GM19463 (cell line): ENCODE measurements at regions not wholly inside any gene's neighbourhood (a gene's known extent, or its start where the extent isn't known, plus 50 kb on each side); places are given as distances from the start of the nearest gene placed in this dataset.

ENCODE experiments used
- ATAC-seq: cut with Tn5 transposase; IDR thresholded peaks from one replicate; pipeline ENCODE4 v1.9.1; 2021; ENCODE audit warnings: mild to moderate bottlenecking, moderate library complexity; ENCODE audit not compliant: unreplicated experiment

DNA sequence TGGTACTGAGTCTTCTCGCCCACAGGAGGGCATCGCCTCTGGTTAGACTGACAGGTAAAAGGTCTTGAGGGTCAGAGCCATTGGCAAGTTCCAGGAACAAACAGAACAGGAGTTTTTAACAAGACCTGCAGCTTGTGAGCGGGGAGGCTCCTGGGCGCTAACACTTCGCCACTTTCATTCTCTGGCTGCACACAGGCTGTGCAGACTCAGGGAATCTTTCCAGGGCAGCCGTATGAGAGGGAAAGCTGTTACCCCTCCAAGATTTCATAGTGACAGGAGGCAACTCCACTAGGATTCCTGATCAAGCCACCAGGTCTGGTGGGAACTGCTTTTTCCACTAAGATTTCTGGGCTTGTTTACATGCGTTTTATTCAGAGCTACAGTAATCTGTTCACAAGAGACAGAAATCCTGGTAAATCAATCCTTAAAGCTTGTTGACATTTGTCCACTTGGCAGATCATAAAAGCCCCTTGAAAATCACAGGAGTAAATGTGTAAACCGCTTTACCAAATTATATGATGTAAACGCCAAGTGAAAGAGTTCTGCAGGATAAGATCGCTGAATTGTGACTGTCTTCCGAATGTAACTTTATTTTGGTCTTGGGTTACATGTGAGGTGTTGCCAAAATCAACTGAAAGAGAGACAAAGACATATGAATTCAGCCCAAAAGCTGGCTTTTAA, 190.6 kb downstream of the MZT1 start:
- ATAC-seq = no peak

- no peak for ATAC-seq
Observed at GRCh38 chr13:72534951-72535640, 192.3 kb downstream of the MZT1 start.

- no peak for ATAC-seq
Observed at GRCh38 chr13:72530471-72530870, 197.0 kb downstream of the MZT1 start.

GRCh38 chr13:72527333-72527732, 200.1 kb downstream of the MZT1 start:
- ATAC-seq = no peak

GRCh38 chr13:72523593-72523992, 203.8 kb downstream of the MZT1 start:
- ATAC-seq = no peak

GRCh38 chr13:72523049-72523448, 204.4 kb downstream of the MZT1 start:
- ATAC-seq = no peak

DNA sequence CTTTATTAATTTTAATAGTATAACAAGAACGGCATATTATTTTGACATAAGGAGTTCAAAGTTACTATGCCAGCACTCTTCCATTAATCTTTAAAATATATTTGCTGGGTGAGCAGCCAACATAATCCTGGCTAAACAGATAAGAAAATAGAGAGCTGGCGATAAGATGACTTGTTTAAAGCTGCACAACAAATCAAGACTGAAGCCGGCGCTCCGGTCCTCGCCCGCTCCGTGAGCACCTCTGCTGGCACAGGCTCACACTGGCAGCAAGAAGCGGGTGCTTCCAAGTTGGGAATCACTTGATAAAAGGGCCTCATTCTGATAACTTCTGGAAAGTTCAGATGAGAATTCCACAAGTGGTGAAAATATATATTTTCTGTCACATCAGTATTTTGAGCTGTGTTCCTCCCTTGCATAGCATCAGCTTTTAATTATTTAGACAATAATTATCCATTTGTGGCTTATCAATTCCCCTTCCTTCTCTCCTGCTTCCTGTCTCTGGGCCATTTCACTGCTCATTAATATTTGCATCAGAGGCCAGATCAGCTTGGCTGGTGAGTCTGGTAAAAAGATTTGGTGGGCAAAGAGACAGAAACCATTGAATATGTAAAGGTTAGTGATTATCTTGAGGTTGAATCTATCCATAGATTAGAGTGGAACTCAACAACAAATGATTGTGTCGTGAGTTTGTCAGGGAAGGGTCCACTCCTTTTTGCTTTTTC, 205.3 kb downstream of the MZT1 start:
- ATAC-seq = no peak

GRCh38 chr13:72514146-72514545, 213.3 kb downstream of the MZT1 start:
- no peak for ATAC-seq

DNA sequence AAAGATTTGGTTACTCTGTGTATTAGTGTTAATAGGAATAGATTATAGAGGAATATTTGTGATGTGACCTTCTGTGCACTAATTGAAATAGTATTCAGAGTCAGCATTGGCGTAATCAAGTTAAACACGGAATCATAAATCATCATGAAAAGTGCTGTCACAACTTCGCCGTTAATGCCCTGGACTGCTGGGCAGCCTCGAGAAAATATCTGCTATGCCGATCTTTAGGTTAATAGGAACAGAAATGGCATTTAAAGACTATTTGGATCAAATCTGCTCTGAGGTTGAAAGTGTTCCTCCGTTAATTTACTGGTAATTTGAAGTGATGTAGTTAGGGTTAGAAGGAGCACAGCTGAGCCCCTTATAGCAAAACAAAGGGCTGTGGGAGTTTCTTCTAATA, 219.0 kb downstream of the MZT1 start:
- no peak for ATAC-seq

GRCh38 chr13:72507416-72508199, 219.8 kb downstream of the MZT1 start:
- ATAC-seq = no peak

DNA sequence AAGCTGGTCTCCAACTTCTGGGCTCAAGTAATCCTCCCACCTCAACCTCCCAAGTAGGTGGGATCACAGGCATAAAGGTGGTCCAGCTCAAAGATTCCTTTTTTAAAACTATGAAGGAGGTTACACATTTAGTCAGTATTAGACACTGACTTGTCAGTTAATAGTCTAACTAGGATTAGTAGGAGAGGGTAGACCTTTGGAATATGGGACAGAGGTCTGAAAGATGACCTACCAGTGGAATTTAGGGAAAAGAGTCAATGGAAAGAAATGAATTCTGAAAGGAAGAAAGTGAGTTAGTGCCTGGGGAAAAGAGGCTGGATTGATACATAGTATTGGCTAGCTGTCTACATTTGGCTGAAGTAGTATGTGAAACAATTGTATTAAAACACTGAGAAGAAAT, 220.7 kb downstream of the MZT1 start:
- no peak for ATAC-seq

GRCh38 chr13:72505376-72505775, 222.1 kb downstream of the MZT1 start:
- ATAC-seq = no peak

GRCh38 chr13:72504131-72504841, 223.1 kb downstream of the MZT1 start:
- ATAC-seq = no peak

- ATAC-seq = no peak
Observed at GRCh38 chr13:72500851-72501250, 226.6 kb downstream of the MZT1 start.

GRCh38 chr13:72495681-72496080, 231.7 kb downstream of the MZT1 start:
- no peak for ATAC-seq

DNA sequence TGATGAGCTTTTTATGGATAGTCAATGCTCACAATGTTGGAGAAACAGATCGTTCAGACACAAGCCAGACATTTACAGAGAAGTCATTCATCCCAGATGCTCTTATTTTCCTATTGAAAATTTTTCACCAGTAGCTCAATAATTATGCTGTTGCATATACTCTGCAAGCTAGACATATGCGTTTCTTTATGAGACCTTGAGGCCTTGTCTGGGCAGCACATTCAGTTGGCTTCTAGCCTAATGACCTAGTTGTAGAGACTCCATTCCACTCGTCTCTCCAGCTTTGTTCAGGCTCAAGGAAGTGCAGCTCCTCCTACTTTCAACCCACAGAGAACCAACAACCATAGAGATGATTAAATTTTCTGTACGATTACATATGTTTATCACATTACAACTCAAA, 237.7 kb downstream of the MZT1 start:
- ATAC-seq = no peak

DNA sequence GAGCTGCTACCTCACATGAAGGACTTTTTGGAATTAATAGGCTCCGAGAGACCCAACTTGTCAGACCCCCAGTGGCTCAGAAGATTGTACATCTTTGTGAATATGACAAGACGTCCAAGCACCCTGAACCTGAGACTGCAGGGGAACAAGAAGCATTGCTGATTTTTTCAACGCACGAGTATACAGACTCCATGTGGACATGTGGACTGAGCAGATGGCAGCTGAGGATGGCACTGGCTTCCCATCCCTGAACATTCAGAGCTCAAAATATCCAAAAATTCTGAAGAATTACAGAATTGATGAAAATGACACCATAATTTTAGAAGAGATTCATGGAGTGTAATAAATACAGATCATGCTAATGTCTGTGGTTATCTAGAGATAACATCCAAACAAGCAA, 254.1 kb downstream of the MZT1 start:
- ATAC-seq = no peak

DNA sequence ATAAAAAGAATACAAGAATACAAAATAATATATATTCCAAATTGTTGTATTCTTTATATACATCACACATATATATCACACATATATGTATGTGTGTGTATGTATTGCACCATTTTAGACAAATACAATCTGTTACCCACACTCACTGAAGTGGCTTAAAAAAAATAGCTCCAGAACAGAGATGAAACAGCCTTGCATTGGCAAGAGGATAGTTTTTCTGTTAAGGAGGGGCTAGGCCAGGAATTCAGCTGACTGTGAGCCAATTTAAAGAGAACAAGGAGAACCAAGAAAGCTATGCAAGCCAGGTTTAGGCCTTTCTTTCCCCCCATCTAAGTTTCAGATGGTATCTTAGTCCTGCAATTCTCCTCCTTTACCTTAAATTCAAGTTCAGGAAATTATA, 257.5 kb downstream of the MZT1 start:
- ATAC-seq = no peak

- no peak for ATAC-seq
Observed at GRCh38 chr13:72463561-72463960, 263.9 kb downstream of the MZT1 start.

- no peak for ATAC-seq
Observed at GRCh38 chr13:72462726-72463125, 264.7 kb downstream of the MZT1 start.

DNA sequence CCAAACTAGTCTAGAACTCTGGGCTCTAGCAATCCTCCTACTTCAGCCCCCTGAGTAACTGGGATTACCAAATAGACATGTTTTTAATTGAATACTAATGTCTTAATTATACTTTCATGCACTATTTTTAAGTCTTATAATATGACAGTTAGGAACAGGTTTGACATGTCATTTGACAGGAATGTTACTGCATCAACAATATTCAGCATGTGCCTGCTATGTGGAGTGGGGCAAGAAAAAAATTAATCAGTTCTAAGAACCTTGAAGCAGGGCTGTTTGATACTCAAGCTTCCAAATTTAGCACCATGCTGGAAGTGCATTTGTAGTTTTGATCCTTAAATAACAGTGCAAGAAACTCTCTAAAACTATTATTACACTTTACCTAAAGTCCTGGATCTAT, 265.3 kb downstream of the MZT1 start:
- no peak for ATAC-seq
